HG03558 (cell line): ENCODE measurements at regions not wholly inside any gene's neighbourhood (a gene's known extent, or its start where the extent isn't known, plus 50 kb on each side); places are given as distances from the start of the nearest gene placed in this dataset.

ENCODE experiments used
- ATAC-seq: cut with Tn5 transposase; IDR thresholded peaks from one replicate; pipeline ENCODE4 v1.9.1; 2021; ENCODE audit warnings: moderate number of reproducible peaks; ENCODE audit not compliant: unreplicated experiment; ENCODE audit errors: extremely low read depth

GRCh38 chr5:133807348-133807747 lies 161.1 kb downstream of the C5orf15 start:
- ATAC-seq = no peak

- ATAC-seq = no peak
Observed at GRCh38 chr5:133806847-133807246, 161.6 kb downstream of the C5orf15 start.

- no peak for ATAC-seq
Observed at GRCh38 chr5:133801955-133802751, 166.3 kb downstream of the C5orf15 start.

DNA sequence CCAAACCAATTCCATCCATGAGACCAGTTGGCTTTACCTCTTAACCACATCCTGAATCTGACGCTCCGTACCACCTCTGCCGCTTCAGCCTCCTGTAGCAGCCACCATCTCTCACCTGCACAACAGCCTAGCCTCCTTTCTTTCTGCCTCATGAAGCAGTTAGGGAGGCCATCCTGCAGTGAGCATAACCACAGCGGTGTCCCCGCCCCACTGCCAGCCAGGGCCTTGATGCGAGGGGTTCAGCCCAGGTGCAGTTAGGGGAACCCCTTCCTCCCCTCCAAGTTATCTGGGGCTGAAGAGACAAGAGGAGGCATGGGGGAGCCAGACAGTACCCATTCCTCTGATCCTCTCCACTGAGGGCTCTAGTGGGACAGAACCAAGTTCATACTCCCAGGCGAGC lies 167.0 kb downstream of the C5orf15 start:
- no peak for ATAC-seq

GRCh38 chr5:133799571-133800237 lies 168.7 kb downstream of the C5orf15 start:
- no peak for ATAC-seq

- no peak for ATAC-seq
Observed at GRCh38 chr5:133797167-133797566, 171.3 kb downstream of the C5orf15 start.

- ATAC-seq = no peak
Observed at GRCh38 chr5:133796186-133796585, 172.2 kb downstream of the C5orf15 start.

GRCh38 chr5:133794771-133795415 lies 173.5 kb downstream of the C5orf15 start:
- no peak for ATAC-seq

GRCh38 chr5:133793756-133794465 lies 174.5 kb downstream of the C5orf15 start:
- ATAC-seq = no peak

DNA sequence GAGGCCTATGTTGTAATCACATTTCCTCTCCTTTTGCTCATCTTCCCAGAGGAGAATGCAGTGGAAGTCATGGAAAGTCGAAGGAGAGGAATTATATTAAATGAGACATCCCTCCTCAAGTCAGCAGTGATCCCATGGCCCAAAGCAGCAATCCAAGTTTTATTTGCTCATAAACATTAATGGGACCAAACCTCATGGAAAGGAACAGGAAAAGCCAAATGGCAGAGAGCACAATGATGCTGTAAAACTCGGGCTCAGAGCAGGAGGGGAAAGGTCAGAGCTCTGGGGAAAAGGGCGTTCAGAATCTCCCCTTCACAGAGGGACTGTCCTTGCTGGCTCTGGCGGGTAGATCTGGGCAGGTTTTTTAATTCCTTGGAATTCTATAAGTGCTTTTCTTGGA lies 175.8 kb downstream of the C5orf15 start:
- no peak for ATAC-seq

- ATAC-seq = no peak
Observed at GRCh38 chr5:133792024-133792423, 176.4 kb downstream of the C5orf15 start.

GRCh38 chr5:133790898-133791297 lies 177.5 kb downstream of the C5orf15 start:
- ATAC-seq = no peak

DNA sequence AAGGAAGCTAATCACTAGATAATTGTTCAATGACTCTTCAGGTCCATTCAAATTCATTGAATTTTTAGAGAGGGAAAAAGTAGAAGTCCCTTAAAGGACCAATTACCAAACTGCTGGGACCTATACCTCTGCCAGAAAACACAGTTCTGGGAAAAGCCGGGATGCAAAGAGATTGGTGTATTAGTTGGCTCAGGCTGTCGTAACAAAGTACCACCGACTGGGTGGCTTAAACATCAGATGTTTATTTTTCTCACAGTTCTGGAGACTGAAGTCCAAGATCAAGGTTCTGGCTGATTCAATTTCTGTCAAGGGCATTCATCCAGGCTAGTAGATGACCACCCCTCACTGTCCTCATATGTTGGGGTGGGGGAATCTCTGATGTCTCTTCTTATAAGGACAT lies 177.1 kb upstream of the FSTL4 start:
- no peak for ATAC-seq

DNA sequence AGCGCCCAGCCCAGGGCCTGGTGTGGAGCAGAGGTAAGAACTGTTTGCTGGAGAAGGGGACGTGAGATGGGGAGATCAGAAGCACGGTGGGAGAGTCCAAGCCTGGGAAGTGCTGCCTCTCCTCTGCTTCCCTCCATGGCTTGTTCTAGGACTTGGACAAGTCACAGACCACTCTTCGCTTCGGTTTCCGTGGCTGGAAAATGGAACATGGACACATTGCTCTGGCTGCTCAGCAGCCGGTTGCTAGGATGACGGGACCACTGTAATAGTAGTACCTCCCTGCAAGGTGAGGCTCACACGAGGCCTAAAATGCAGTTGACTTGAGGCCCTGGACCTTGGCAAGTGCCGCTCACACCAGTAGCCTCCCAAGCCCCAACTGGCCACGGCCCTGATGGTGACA lies 175.8 kb upstream of the FSTL4 start:
- ATAC-seq = no peak

- no peak for ATAC-seq
Observed at GRCh38 chr5:133786420-133786819, 174.1 kb upstream of the FSTL4 start.

DNA sequence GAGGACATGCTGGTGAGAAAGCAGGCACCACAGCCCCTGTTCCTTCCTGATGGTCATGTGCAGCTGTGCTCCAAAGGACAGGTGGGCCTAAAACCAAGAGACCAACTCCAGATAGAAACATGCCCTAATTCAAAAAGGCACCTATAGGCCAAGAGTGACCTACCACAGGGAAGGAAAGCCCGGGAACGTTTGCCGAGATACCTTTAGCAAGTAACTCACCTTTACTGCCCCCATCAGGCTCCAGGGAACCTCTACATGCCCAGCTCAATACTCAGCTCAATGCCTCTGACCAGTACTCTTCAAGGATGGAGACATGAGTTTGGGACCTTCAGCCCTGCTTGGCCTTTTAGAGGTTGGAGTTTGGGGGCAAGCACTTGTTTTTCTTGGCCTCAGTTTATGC lies 172.8 kb upstream of the FSTL4 start:
- no peak for ATAC-seq

DNA sequence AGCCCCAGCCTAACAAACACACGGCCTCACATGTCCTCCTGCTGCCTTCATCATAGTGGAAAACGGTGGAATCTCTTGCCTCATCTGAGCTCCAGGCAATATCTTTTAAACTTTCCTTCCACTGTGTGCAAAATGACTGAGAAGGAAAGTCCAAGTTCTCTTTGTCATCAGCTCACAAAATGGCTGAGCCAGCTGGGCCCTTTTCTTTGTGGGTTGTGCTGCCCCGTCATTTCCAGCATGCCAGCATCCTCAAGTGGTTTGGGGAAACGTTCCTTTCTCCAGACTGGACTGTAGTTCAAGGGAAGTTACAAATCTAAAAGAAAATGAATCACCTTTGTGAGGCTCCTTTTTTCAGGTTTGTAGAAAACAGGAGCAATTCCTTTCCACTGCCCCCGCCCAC lies 171.1 kb upstream of the FSTL4 start:
- ATAC-seq = no peak

DNA sequence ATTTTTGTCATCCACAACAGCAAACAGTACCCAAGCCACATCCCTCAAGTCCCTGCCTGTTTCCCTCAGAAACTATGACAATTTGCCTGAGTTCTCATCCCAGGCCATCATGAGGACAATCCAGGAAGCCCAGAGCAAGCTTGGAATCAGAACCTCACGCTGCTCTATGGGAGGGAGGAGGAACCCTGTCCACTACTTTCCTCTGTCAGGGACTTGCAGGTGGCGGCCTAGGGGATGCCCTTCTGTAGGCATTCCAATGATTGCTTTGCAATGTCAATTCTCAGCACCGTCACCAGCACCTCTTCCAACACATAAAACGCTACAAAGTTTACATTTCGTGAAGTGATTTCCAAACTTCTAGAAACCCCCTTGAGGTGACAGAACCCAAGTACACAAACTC lies 170.4 kb upstream of the FSTL4 start:
- no peak for ATAC-seq

GRCh38 chr5:133781436-133782225 lies 169.3 kb upstream of the FSTL4 start:
- ATAC-seq = no peak
